Occipital lobe (tissue), 1 donor: ENCODE measurements at regions not wholly inside any gene's neighbourhood (a gene's known extent, or its start where the extent isn't known, plus 50 kb on each side); places are given as distances from the start of the nearest gene placed in this dataset.
A peak's percentile ranks its signal among the peaks of the same experiment; 100 is the strongest.
"Not testable (repeated sequence)": the region's sequence is repeated elsewhere in the genome, so short reads cannot be mapped to it uniquely, and the experiment has no call there.

Source experiments
- DNase-seq: peaks from one replicate; lab custom pipeline; 2025; lab: John Stamatoyannopoulos, UW

DNA sequence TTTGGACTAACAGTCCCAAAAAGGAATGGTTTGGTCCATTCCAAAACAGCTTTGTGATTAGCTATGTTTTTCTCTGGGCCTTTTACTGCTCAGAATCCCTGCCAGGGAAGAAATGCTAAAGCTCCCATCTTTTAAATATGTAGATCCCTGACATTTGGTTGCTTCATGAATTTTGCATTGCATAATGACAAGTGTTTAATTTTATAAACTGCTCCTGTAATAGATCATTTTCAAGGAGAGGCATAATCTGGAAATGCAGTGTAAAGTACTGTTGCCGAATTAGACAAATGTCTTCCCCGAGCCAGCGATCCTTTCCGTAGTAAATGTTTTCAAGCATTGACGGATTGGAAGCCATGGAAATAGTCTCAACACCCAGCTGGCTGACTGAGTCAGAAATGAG is 291.3 kb upstream of the PRKD1 start:
- DNase-seq, result no peak

DNA sequence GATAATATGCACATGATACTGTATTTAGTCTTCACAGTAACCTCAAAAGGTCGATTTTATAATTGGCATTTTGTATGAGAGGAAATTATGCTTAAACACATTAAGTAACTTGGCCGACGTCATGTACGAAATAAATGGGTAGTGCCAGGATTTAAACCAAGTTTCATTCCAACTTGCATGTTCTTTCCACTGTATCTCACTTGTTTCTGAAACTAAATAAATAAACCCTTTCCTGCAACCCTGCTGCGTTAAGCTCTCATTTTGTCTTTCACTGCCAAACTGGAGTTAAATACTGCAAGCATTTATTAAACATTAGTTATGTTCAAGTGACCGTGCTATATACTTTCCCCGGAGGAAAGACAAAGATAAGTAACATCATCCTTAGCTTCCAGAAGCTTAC is 293.9 kb upstream of the PRKD1 start:
- no peak for DNase-seq

DNA sequence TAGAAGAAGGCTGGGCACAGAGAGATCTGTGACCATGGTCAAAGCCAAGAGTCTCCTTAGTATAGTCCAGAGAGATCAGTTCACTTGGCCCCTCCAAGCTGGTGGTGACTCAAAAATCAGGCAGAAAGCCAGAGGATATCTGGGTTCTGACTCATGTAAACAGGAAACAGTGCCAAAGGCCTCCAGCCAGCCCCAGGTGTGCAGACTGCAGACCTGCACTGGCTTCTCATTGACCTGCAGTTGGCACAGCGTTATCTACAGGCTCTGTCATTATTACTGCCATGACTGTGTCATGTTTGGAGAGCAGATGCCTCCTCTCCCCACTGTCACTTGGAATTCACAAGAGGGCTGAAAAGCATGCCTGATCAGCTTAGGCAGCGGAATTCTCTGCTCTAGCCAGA is 295.7 kb upstream of the PRKD1 start:
- peak; percentile 17 for DNase-seq

DNA sequence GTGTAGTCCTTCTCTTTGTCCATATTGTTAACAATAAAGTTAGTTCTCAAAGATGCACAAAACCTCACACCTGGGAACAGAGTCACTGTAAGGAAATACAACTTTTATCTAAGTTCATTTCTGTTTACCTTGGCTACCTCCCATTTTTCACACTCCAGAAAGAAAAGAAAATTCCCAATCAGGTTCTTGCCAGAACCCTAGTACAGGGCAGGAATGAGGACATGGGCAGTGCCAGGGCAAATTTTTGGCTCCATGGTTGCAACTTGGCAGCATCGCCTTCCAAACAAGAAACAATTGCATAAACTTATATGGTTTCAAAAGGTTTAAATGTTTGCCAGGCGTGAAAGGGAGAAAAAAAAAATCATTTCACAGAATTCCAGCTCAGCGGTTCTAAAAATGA is 296.3 kb upstream of the PRKD1 start:
- no peak for DNase-seq

DNA sequence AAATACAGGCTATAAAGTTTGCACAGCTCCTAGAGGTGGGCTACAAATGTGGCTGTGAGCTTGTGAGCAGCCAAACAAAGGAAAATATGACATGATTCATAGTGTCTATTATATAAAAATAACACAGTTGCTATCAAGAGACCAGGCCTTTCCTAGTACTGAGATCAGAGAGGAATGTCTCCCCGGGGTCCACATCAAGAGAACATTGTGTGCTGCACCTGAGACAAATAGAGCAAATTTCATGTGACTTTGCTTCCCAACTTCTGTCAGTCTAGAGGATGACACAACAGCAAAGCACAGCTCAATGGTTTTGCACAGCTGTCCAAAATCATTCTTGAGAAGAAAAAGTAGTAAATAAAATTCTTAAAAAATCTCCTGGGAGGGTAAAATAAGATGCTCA is 297.5 kb upstream of the PRKD1 start:
- no peak for DNase-seq

DNA sequence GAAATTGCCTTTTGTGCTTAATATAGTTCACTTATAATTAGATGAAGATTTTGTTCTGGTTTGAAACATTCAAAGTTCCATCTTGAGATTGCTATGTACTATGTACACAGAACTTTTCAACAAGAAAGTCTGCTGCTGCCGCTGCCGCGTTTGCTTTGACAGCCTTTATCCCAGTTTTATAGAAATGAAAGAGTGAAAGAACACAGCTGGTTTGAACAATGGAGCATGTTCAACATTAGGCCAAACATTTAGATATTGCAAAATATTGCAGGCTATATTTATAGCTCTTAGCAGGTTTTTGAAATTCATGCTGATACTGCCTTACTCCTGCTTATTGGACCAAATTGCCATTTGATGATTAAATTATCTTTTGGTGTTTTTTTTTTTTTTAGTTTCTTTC is 299.8 kb upstream of the PRKD1 start:
- DNase-seq, result no peak

DNA sequence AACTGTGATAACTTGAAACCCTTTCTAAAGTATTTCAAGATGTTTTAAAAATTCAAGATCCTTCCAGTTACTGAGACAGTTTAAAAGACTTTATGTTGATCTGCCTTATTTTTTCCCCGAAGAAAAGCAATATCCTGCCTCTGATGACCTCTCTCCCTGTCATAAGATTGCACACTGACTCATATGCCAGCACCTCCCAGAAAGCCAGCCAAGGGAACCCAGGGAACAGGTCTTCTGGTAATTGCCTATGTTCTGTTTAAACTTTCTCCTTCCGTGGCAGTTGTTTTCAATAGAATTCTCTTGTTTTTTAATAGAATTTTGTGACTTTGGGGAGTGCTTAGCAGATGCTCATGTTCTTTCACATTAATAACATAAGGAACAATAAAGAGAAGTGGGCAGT is 300.2 kb upstream of the PRKD1 start:
- DNase-seq, result no peak

DNA sequence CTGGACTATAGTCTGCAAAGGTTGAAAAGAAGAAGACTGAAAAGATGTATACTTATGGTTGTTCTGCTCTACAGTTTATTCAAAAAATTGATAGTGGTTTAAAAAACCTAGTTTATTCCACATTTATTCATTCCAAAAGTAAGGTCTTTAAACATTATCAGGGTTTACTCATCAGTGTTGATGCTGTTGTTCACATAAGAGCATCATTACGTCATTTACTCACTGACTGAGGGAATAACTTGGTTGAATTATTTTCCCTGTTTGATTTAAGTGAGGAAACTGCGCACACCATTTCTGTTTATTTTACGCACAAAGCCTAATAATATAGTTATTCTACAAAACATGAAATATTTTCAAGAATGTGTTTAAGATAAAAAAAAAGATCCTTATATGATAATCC is 303.1 kb upstream of the PRKD1 start:
- DNase-seq, result no peak

DNA sequence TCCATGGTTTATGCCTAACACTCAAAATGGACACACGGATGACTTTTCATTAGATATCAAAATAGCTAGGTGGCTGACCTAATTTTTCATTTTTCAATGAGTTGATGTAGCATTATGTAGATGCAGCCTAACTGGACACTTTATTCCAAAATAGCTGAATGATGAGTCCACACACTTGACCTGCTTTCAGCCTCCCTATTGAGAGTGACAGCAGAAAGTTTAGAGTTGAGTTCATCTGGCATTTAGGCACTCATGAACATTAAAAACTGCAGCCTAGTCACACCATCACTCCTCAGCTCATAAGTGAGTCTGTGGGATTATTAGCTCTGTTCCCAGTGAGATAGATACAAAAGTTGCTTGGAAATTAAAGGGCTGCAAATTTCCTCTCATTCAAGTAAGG is 307.3 kb upstream of the PRKD1 start:
- DNase-seq, result no peak

DNA sequence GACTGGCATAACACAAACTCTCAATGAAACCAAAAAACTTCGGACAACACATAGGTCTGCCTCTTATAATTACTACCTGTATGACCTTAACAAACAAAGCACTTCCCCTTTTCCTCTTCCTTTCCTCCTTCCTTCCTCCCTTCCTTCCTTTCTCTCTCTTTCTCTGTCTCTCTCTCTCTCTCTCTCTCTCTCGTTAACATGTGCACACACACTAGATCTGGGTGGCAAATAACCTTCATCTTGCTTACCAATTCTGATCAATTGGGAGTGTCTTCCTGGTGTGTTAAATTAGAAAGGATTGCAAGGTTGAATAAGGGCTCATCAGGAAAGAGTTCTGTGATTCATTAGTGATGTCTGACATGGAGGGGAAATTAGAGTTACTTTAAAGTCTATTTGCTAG is 307.8 kb upstream of the PRKD1 start:
- no peak for DNase-seq

DNA sequence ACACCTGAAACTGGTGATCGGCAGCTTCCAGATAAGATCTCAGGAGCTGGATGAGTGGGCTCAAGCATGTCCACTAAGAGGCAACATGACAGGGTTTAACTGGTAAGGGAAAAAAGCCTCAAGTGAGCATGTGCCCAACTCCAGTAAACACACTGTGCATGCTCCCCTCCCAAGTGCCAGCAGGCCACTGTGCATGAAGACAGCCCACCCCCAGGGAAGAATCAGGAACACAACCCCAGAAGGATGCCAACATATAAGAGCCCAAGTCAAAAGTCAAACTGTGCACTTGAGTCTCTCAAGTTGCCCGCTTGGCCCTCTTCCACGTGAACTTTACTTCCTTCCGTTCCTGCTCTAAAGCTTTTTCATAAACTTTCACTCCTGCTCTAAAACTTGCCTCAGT is 311.3 kb upstream of the PRKD1 start:
- DNase-seq, result no peak

DNA sequence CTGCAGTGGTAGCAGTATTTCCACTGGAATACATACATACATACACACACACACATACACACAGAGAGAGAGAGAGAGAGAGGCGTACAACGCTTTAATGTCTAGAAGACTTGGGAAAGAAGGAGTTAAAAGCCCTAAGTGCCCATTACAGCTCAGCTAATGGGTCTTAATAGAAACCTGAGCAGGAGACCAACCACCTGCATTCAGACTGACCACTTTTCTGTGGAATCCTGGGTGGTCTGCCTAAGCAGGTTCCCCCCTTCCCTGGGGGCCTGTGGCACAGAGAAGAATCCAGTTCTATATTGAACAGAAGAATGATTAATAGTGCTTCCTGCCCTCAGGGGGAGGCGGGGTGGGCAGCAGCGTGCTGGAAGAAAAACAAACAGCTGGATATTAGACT is 312.4 kb upstream of the PRKD1 start:
- DNase-seq, result no peak

DNA sequence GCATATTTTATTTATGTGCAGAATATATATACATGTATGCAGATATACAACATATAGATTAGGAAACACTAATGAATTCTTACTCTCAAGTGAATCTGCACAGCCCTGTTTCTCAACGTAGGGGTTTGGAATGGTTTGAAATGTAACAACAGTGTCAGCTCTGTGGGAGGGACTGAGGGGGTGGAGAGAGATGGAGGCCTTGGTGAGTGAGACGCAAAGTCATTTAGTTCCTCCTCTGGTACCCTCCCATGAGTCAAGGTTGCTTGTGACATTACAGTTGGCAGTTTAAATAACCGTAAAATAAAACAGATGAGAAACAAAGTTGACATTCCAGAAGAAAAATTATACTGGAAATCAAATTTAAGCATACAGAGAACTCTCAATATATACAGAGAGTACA is 313.0 kb upstream of the PRKD1 start:
- no peak for DNase-seq

DNA sequence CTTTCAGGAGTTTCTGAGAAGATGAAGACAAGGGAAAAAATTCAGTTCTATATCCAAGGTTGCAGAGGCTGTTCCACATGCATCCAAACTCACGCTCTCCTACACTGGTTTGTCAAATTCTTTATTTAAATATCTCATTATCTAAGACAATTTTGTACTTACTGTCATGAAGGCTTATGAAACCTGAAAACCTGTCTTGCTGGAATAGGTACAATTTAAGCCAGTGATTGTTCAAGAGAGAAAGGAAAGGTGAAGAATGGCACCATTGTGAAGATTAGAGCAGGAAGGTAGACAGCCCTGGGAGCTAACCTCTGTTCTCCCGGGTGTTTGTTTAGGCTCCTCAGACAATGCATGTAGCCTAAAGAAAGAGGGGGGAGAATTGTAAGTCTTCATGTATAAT is 315.1 kb upstream of the PRKD1 start:
- no peak for DNase-seq

DNA sequence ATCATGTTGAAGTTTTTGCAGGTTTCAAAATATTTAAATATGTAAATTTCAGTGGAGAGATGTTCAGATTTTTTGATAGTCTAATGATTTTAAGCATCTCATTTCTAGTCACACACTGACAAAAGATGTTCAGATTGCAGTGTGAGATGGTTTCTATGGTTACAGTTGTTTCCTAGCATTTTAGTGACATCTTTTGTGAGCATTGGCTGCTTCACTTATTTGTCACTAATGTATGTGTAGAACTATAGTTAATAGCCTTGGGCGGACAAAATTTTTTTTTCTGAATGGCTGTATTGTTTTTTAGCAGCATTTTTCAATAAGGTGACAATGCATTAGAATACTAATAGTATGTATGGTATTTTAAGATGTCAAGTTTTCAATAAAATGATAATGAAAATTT is 315.6 kb upstream of the PRKD1 start:
- no peak for DNase-seq

DNA sequence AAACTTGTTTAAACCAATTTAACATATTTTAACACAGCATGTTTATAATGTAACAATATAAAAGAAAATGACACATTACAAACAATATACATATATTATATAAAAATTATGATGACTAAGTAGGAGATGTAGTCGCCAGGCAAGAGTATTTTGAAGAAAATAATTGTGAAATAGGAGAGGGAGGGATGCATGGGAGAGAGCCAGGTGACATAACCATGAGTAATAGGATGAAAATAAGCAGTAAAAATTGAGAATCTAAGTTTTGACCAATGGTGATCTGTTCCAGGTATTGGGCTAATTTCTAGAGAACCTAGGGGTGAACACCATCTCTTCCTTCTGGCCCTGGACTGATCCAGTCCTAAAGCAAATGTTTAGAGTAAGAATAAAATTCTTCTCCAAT is 315.2 kb upstream of the G2E3 start:
- no peak for DNase-seq

DNA sequence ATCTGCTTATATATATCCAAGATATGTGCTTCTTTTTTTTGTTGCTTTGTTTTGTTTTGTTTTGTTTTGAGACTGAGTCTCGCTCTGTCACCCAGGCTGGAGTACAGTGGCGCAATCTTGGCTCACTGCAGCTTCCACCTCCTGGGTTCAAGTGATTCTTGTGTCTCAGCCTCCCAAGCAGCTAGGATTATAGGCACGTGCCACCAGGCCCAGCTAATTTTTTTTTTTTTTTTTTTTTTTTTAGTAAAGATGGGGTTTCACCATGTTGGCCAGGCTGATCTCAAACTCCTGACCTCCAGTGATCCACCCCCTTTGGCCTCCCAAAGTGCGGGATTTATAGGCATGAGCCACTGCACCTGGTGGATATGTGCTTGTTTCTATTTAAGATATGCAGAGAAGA is 314.6 kb upstream of the G2E3 start:
- DNase-seq, result not testable (repeated sequence)

DNA sequence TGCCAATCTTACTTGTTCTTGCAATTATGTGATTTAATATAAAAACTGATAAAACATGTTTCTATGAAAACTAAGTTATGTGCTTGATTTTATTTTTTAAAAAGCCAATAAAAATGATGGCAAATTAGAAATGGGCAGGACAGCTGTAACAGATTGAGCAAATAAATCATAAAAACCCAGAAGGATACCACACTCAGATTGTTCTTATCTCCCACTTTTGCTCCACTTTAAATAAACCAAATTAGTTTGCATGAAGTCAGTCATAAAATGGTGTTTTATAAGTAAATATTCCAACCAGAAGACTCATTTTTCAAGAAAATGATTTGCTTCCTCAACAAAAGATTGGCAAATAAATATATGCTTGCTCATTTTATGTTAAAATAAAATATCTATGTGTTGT is 307.9 kb upstream of the G2E3 start:
- DNase-seq, result no peak

DNA sequence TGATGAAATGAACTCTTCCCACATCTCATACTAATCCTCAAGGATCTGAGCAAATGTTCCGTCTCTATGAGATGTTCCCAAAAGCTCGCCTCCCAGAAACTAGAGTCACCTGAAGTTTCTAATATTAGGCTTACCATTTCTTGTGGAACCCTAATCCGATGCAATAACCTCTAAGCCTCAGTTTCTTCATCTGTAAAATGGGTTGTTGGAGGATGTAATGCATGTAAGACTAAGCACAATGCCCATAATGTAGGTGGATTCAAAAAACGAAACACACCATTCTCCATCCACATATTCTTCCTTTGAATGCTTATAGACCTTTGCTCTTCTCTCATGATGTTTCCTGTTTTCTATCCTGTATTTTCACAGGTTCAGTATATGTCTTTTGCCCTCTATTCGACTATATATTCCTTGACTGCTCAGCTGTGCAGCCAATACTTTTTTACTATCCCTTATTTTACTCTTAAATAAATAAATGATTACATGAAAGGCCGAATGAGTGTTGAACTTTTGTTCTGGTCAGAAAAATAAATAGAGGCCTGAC is 307.3 kb upstream of the G2E3 start:
- no peak for DNase-seq

DNA sequence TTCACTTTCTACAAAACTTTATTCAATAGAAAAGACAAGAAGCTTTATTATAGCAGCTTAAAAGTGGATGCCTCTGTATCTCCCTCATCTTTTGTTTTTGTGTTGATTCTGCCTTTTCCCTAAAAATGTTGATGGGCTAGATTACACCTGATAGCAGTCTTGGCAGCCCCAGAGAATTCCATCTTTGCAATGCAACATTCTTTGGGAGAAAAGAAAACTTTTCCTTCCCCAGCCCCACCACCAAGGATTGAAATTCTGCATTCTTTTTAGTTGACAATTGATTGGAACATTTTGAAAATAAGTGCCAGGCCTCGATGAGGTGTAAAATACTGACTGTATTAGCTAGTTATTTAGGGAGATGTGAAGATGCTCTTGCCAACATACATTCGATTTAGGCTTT is 306.8 kb upstream of the G2E3 start:
- DNase-seq, result no peak

DNA sequence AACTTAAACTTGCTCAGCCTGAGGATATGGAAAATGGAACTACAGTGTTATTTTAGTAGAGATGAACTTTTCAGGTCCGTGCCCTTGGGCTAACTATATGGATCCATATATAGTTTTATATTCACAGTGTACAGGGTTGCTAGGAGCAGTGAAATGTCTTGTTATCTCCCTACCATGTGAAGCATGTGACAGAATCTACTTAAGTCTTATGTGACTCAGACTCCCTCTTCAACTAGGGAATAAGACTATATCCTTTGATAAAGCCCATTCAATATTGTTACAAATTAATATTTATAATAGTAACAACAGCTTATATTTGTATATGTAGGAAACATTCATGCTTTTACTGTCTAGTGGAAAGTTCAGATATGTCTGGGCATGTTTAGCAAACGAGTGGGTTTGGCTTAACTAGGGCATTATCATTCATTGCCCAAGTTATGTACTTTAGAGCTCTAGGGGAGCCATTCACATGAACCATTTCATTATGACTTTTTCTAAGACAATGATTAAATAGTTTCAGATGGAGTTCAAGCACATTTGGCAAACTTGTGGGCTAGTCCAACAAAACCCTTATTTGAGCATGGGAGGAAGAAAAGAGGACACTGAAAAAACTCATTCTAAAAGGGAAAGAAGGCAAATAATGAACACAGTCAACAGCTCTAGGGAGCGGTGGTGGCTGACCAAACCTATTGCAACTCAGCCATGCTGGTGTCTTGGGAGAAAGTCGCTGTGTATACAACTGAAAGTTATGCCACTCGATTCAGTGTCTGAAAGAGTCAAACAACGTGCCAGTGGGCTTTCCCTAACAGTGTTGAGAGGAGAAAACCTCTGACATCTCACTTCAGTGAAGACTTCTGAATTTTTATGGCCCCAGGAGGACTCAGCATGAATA is 305.9 kb upstream of the G2E3 start:
- DNase-seq, result no peak

DNA sequence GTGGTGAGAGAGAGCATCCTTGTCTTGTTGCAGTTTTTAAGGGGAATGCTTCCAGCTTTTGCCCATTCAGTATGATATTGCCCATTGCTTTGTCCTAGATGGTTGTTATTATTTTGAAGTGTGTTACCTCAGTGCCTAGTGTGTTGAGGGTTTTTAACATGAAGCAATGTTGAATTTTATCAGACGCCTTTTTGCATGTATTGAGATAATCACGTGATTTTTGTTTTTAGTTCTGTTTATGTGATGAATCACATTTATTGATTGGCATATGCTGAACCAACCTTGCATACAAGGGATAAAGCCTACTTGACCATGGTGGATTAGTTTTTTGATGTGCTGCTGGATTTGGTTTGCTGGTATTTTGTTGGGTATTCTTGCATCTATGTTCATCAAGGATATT is 302.3 kb upstream of the G2E3 start:
- DNase-seq, result no peak

DNA sequence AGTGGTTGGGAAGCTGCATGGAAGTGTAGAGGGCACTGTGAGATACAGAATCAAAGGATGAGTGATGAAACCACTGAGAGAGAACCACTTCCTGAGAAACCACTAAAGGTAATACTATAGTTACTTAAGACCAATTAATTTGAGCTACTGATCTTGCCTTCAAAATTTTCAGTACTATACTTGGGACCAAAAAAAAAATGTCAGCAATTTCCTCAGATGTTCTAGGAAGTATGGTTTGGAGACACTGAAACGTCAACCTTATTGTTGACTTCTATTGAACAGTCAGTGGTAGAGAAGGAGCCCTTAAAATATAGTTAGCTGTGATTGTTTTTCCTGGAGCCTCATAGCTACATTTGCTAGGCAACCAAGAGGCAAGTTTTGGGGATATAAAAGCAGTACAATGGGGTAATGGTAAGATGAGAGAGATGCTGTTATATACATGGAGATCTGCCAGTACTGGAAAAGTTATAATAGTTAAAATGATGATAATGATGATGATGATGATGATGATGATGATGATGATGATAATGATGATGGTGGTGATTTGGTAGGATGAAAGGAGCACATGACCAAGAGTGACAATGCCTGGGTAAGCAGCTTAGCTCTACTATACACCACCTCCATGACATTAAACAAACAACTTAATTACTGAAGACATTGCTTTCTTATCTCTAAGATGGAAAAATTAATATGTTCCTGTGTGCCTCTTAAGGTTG is 300.9 kb upstream of the G2E3 start:
- DNase-seq, result no peak
